ENCODE measurements at regions not wholly inside any gene's neighbourhood (a gene's known extent, or its start where the extent isn't known, plus 50 kb on each side); places are given as distances from the start of the nearest gene placed in this dataset.

GRCh38 chr11:25771605-25772004 lies 560.3 kb upstream of the ANO3 start:
- WGBS, 2 donors (ENCODE audit: extremely low coverage in 2 of 2, insufficient read length in 2 of 2, insufficient replicate concordance in 1 of 2) = no CpG with 5 or more reads among the region's 4 CpGs
- no peak overlapping the region for H2BK120ac ChIP-seq (ENCODE audit: low read depth, low read length)
- no peak overlapping the region for H4K8ac ChIP-seq (ENCODE audit: low read depth, low read length)
- H2BK5ac ChIP-seq (ENCODE audit: low read length) = no peak overlapping the region
- no peak for DNase-seq (ENCODE audit: low spot score)
- no peak overlapping the region for H3K14ac ChIP-seq (ENCODE audit: low read length)
- no peak overlapping the region for H3K4me2 ChIP-seq (ENCODE audit: insufficient read depth, low read length, poor library complexity, severe bottlenecking)
- no peaks in the 10 kb centered on the region for H3K36me3 ChIP-seq (replicated peaks in 1 of 2; ENCODE audit: control insufficient read depth in 2 of 2, insufficient read depth in 2 of 2, low read length in 2 of 2)
- no peak overlapping the region for H2AK5ac ChIP-seq (ENCODE audit: low read depth, low read length)
- no peak overlapping the region for H3K27ac ChIP-seq (replicated peaks; ENCODE audit: low read length)
- H3K18ac ChIP-seq (ENCODE audit: low read length) = no peak overlapping the region
- no peak overlapping the region for H2BK12ac ChIP-seq (ENCODE audit: low read length)
- no peak overlapping the region for H3K9ac ChIP-seq (ENCODE audit: low read depth, low read length, poor library complexity)
- no peak overlapping the region for H3K4ac ChIP-seq (ENCODE audit: low read length)
- H3K27me3 ChIP-seq (ENCODE audit: control insufficient read depth in 3 of 3, insufficient read depth in 3 of 3, low read depth in 1 of 3, low read length in 3 of 3) = no peaks in the 10 kb centered on the region
- H3K4me1 ChIP-seq (ENCODE audit: control insufficient read depth in 2 of 2, insufficient read depth in 1 of 2, low read depth in 1 of 2, low read length in 2 of 2) = no peaks in the 10 kb centered on the region
- H2BK15ac ChIP-seq (ENCODE audit: low read length) = no peak overlapping the region
- no peak overlapping the region for H2AFZ ChIP-seq (ENCODE audit: low read length)
- no peak overlapping the region for H4K91ac ChIP-seq (ENCODE audit: low read depth, low read length, poor library complexity)
- no peak overlapping the region for H3K4me3 ChIP-seq (ENCODE audit: low read length in 2 of 2)
- no peak overlapping the region for H3K23ac ChIP-seq (ENCODE audit: low read depth, low read length, poor library complexity)
- no peaks in the 10 kb centered on the region for H3K9me3 ChIP-seq (replicated peaks in 1 of 2; ENCODE audit: control insufficient read depth in 2 of 2, insufficient read depth in 1 of 2, low read depth in 1 of 2, low read length in 2 of 2)
- no peaks in the 10 kb centered on the region for H3K79me1 ChIP-seq (ENCODE audit: low read depth, low read length)

- Histone ChIP-seq H3K18ac (ENCODE audit: low read length) (no peak overlapping the region), H3K23ac (ENCODE audit: low read depth, low read length, poor library complexity) (no peak overlapping the region), H2AFZ (ENCODE audit: low read length) (no peak overlapping the region), H3K14ac (ENCODE audit: low read length) (no peak overlapping the region), H3K4me1 (ENCODE audit: control insufficient read depth in 2 of 2, insufficient read depth in 1 of 2, low read depth in 1 of 2, low read length in 2 of 2) (no peaks in the 10 kb centered on the region), H3K4me3 (ENCODE audit: low read length in 2 of 2) (no peak overlapping the region), H2AK5ac (ENCODE audit: low read depth, low read length) (no peak overlapping the region), H3K79me1 (ENCODE audit: low read depth, low read length) (no peaks in the 10 kb centered on the region), H3K9ac (ENCODE audit: low read depth, low read length, poor library complexity) (no peak overlapping the region), H3K27me3 (ENCODE audit: control insufficient read depth in 3 of 3, insufficient read depth in 3 of 3, low read depth in 1 of 3, low read length in 3 of 3) (no peaks in the 10 kb centered on the region), H4K8ac (ENCODE audit: low read depth, low read length) (no peak overlapping the region), H3K4me2 (ENCODE audit: insufficient read depth, low read length, poor library complexity, severe bottlenecking) (no peak overlapping the region), H3K4ac (ENCODE audit: low read length) (no peak overlapping the region), H2BK15ac (ENCODE audit: low read length) (no peak overlapping the region), H3K27ac (replicated peaks; ENCODE audit: low read length) (no peak overlapping the region), H3K36me3 (replicated peaks in 1 of 2; ENCODE audit: control insufficient read depth in 2 of 2, insufficient read depth in 2 of 2, low read length in 2 of 2) (no peaks in the 10 kb centered on the region), H2BK120ac (ENCODE audit: low read depth, low read length) (no peak overlapping the region), H2BK5ac (ENCODE audit: low read length) (no peak overlapping the region), H4K91ac (ENCODE audit: low read depth, low read length, poor library complexity) (no peak overlapping the region), H3K9me3 (replicated peaks in 1 of 2; ENCODE audit: control insufficient read depth in 2 of 2, insufficient read depth in 1 of 2, low read depth in 1 of 2, low read length in 2 of 2) (no peaks in the 10 kb centered on the region), H2BK12ac (ENCODE audit: low read length) (no peak overlapping the region)
- no peak for DNase-seq (ENCODE audit: low spot score)
- no CpG with 5 or more reads among the region's 1 CpG for WGBS, 2 donors (ENCODE audit: extremely low coverage in 2 of 2, insufficient read length in 2 of 2, insufficient replicate concordance in 1 of 2)
Observed at GRCh38 chr11:25775603-25776002, 556.3 kb upstream of the ANO3 start.

DNA sequence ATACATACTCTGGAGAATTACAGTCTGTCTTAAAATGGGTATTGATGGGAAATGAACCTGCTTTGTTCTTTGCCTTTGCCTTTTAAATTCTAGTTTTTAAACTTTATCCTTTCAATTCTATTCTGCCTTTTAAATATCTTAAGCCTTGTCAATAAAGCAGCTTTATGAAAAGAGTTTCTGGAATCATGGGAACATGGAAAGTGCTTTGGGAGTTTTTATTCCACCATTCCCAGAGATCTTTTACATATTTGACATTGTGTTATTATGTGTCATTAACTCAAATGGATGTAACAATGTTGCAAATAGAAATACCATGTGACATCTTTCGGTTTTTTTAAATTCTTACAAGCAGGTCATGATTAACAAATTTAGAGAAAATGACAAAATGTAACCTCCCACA lies 555.7 kb upstream of the ANO3 start:
- Histone ChIP-seq H3K79me1 (ENCODE audit: low read depth, low read length) (no peaks in the 10 kb centered on the region), H2AFZ (ENCODE audit: low read length) (no peak overlapping the region), H2BK15ac (ENCODE audit: low read length) (no peak overlapping the region), H3K36me3 (replicated peaks in 1 of 2; ENCODE audit: control insufficient read depth in 2 of 2, insufficient read depth in 2 of 2, low read length in 2 of 2) (no peaks in the 10 kb centered on the region), H3K27me3 (ENCODE audit: control insufficient read depth in 3 of 3, insufficient read depth in 3 of 3, low read depth in 1 of 3, low read length in 3 of 3) (no peaks in the 10 kb centered on the region), H4K8ac (ENCODE audit: low read depth, low read length) (no peak overlapping the region), H3K4ac (ENCODE audit: low read length) (no peak overlapping the region), H2BK5ac (ENCODE audit: low read length) (no peak overlapping the region), H3K4me3 (ENCODE audit: low read length in 2 of 2) (no peak overlapping the region), H3K18ac (ENCODE audit: low read length) (no peak overlapping the region), H3K27ac (replicated peaks; ENCODE audit: low read length) (no peak overlapping the region), H2BK12ac (ENCODE audit: low read length) (no peak overlapping the region), H3K4me1 (ENCODE audit: control insufficient read depth in 2 of 2, insufficient read depth in 1 of 2, low read depth in 1 of 2, low read length in 2 of 2) (no peaks in the 10 kb centered on the region), H3K14ac (ENCODE audit: low read length) (no peak overlapping the region), H3K23ac (ENCODE audit: low read depth, low read length, poor library complexity) (no peak overlapping the region), H2AK5ac (ENCODE audit: low read depth, low read length) (no peak overlapping the region), H2BK120ac (ENCODE audit: low read depth, low read length) (no peak overlapping the region), H3K4me2 (ENCODE audit: insufficient read depth, low read length, poor library complexity, severe bottlenecking) (no peak overlapping the region), H3K9me3 (replicated peaks in 1 of 2; ENCODE audit: control insufficient read depth in 2 of 2, insufficient read depth in 1 of 2, low read depth in 1 of 2, low read length in 2 of 2) (no peaks in the 10 kb centered on the region), H3K9ac (ENCODE audit: low read depth, low read length, poor library complexity) (no peak overlapping the region), H4K91ac (ENCODE audit: low read depth, low read length, poor library complexity) (no peak overlapping the region)
- DNase-seq (ENCODE audit: low spot score) = no peak
- no CpG with 5 or more reads among the region's 1 CpG for WGBS, 2 donors (ENCODE audit: extremely low coverage in 2 of 2, insufficient read length in 2 of 2, insufficient replicate concordance in 1 of 2)

DNA sequence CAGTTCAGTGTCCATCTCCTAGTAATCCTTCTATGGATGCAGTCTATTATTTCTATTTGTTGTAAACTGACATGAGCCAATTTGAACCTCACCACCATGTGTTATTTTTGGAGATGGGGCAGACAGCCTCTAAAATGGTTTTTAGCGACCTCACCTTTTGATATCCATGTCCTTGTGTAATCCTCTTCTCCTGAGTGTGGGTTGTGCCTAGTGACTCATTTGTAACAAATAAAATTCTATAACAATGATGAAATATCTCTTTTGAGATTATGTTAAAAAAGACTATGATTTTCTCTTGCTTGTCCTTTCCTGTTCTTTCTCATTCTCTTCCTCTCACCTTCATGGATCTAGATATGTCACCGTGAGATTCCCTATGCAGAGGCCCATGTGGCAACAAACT lies 554.6 kb upstream of the ANO3 start:
- Histone ChIP-seq H3K18ac (ENCODE audit: low read length) (no peak overlapping the region), H2BK5ac (ENCODE audit: low read length) (no peak overlapping the region), H3K36me3 (replicated peaks in 1 of 2; ENCODE audit: control insufficient read depth in 2 of 2, insufficient read depth in 2 of 2, low read length in 2 of 2) (no peaks in the 10 kb centered on the region), H3K4me3 (ENCODE audit: low read length in 2 of 2) (no peak overlapping the region), H3K4ac (ENCODE audit: low read length) (no peak overlapping the region), H2BK15ac (ENCODE audit: low read length) (no peak overlapping the region), H2BK120ac (ENCODE audit: low read depth, low read length) (no peak overlapping the region), H3K23ac (ENCODE audit: low read depth, low read length, poor library complexity) (no peak overlapping the region), H2AK5ac (ENCODE audit: low read depth, low read length) (no peak overlapping the region), H3K27me3 (ENCODE audit: control insufficient read depth in 3 of 3, insufficient read depth in 3 of 3, low read depth in 1 of 3, low read length in 3 of 3) (no peaks in the 10 kb centered on the region), H3K79me1 (ENCODE audit: low read depth, low read length) (no peaks in the 10 kb centered on the region), H3K9me3 (replicated peaks in 1 of 2; ENCODE audit: control insufficient read depth in 2 of 2, insufficient read depth in 1 of 2, low read depth in 1 of 2, low read length in 2 of 2) (no peaks in the 10 kb centered on the region), H4K91ac (ENCODE audit: low read depth, low read length, poor library complexity) (no peak overlapping the region), H3K27ac (replicated peaks; ENCODE audit: low read length) (no peak overlapping the region), H2AFZ (ENCODE audit: low read length) (no peak overlapping the region), H3K14ac (ENCODE audit: low read length) (no peak overlapping the region), H4K8ac (ENCODE audit: low read depth, low read length) (no peak overlapping the region), H2BK12ac (ENCODE audit: low read length) (no peak overlapping the region), H3K4me2 (ENCODE audit: insufficient read depth, low read length, poor library complexity, severe bottlenecking) (no peak overlapping the region), H3K9ac (ENCODE audit: low read depth, low read length, poor library complexity) (no peak overlapping the region), H3K4me1 (ENCODE audit: control insufficient read depth in 2 of 2, insufficient read depth in 1 of 2, low read depth in 1 of 2, low read length in 2 of 2) (no peaks in the 10 kb centered on the region)
- DNase-seq (ENCODE audit: low spot score) = no peak
- WGBS, 2 donors (ENCODE audit: extremely low coverage in 2 of 2, insufficient read length in 2 of 2, insufficient replicate concordance in 1 of 2) = no CpG with 5 or more reads among the region's 2 CpGs

Measured in neuronal stem cell (in vitro differentiated cells).